ENCODE measurements at regions not wholly inside any gene's neighbourhood (a gene's known extent, or its start where the extent isn't known, plus 50 kb on each side); places are given as distances from the start of the nearest gene placed in this dataset.

- Histone ChIP-seq H3K4me3 (replicated peaks; ENCODE audit: insufficient read depth, low read length) (no peak overlapping the region), H3K27me3 (ENCODE audit: insufficient read depth, poor library complexity, severe bottlenecking) (no peaks in the 10 kb centered on the region), H3K27ac (replicated peaks) (no peak overlapping the region)
- no peak for DNase-seq (ENCODE audit: low read depth in 1 of 2, low spot score in 1 of 2)
- no peak for TF ChIP-seq SPI1 (IDR thresholded peaks at IDR 0.05; ENCODE audit: borderline replicate concordance, low read depth)
- no peak for TF ChIP-seq CTCF (IDR thresholded peaks at IDR 0.05; ENCODE audit: insufficient read depth, low read length)
- no peak for TF ChIP-seq REST (IDR thresholded peaks at IDR 0.05; ENCODE audit: insufficient replicate concordance, low read depth)
- TF ChIP-seq POLR2AphosphoS5 (IDR thresholded peaks at IDR 0.05; ENCODE audit: low read depth) = no peak
- no peak for TF ChIP-seq GABPA (IDR thresholded peaks at IDR 0.05; ENCODE audit: low read depth)
Measured at GRCh38 chrX:124249345-124249744, 83.1 kb upstream of the TEX13D start.

- no peak for TF ChIP-seq CTCF (IDR thresholded peaks at IDR 0.05; ENCODE audit: insufficient read depth, low read length)
- TF ChIP-seq REST (IDR thresholded peaks at IDR 0.05; ENCODE audit: insufficient replicate concordance, low read depth) = no peak
- TF ChIP-seq SPI1 (IDR thresholded peaks at IDR 0.05; ENCODE audit: borderline replicate concordance, low read depth) = no peak; the same call in 1 of the 2 replicates
- no peak for TF ChIP-seq POLR2AphosphoS5 (IDR thresholded peaks at IDR 0.05; ENCODE audit: low read depth)
- TF ChIP-seq GABPA (IDR thresholded peaks at IDR 0.05; ENCODE audit: low read depth) = no peak
- DNase-seq (ENCODE audit: low read depth in 1 of 2, low spot score in 1 of 2) = no peak
- Histone ChIP-seq H3K27me3 (ENCODE audit: insufficient read depth, poor library complexity, severe bottlenecking) (no peaks in the 10 kb centered on the region), H3K27ac (replicated peaks) (no peak overlapping the region), H3K4me3 (replicated peaks; ENCODE audit: insufficient read depth, low read length) (no peak overlapping the region)
Measured at GRCh38 chrX:124250835-124251437, 81.5 kb upstream of the TEX13D start.

GRCh38 chrX:124254611-124255010 is 77.8 kb upstream of the TEX13D start:
- no peak overlapping the region for H3K27ac ChIP-seq (replicated peaks)
- TF ChIP-seq CTCF (IDR thresholded peaks at IDR 0.05; ENCODE audit: insufficient read depth, low read length) = no peak
- TF ChIP-seq REST (IDR thresholded peaks at IDR 0.05; ENCODE audit: insufficient replicate concordance, low read depth) = no peak
- TF ChIP-seq POLR2AphosphoS5 (IDR thresholded peaks at IDR 0.05; ENCODE audit: low read depth) = no peak
- TF ChIP-seq SPI1 (IDR thresholded peaks at IDR 0.05; ENCODE audit: borderline replicate concordance, low read depth) = no peak
- TF ChIP-seq GABPA (IDR thresholded peaks at IDR 0.05; ENCODE audit: low read depth) = no peak
- no peaks in the 10 kb centered on the region for H3K27me3 ChIP-seq (ENCODE audit: insufficient read depth, poor library complexity, severe bottlenecking)
- DNase-seq (ENCODE audit: low read depth in 1 of 2, low spot score in 1 of 2) = no peak
- H3K4me3 ChIP-seq (replicated peaks; ENCODE audit: insufficient read depth, low read length) = no peak overlapping the region
